Activated naive CD8-positive, alpha-beta T cell treated with anti-CD3 and anti-CD28 coated beads, Interleukin-2, amount 10 ng/mL, durations not matched to agents 7 days and 5 days (primary cell): ENCODE measurements at regions not wholly inside any gene's neighbourhood (a gene's known extent, or its start where the extent isn't known, plus 50 kb on each side); places are given as distances from the start of the nearest gene placed in this dataset.

Experiments
- ATAC-seq: fragments of 150-1000 bp; cut with Tn5 transposase; one replicate; pipeline ENCODE4 v1.10.0; 2021; ENCODE audit warnings: low read depth, moderate library complexity
- POLR2A ChIA-PET: fragments of 350-600 bp; sonication (Branson Sonifier 250); formaldehyde crosslinking; loops from one replicate; lab custom pipeline; 2021; ENCODE audit warnings: antibody characterized with exemption; lab: Charles Lee
- DNase-seq: peaks from one replicate; pipeline ENCODE4 v3.0.0; 2021
- H3K27ac Mint-ChIP-seq: one replicate; pipeline ENCODE4 v1.8.0; 2022; ENCODE audit warnings: mild to moderate bottlenecking, mixed read lengths
- H3K27me3 Mint-ChIP-seq: one replicate; pipeline ENCODE4 v1.8.0; 2022; ENCODE audit warnings: mild to moderate bottlenecking, moderate library complexity, mixed read lengths
- H3K36me3 Mint-ChIP-seq: one replicate; pipeline ENCODE4 v1.8.0; 2021; ENCODE audit warnings: mild to moderate bottlenecking, mixed read lengths
- H3K4me1 Mint-ChIP-seq: one replicate; pipeline ENCODE4 v1.8.0; 2021; ENCODE audit warnings: mixed read lengths
- H3K4me3 Mint-ChIP-seq: one replicate; pipeline ENCODE4 v1.8.0; 2022; ENCODE audit warnings: mild to moderate bottlenecking, moderate library complexity, mixed read lengths
- H3K9me3 Mint-ChIP-seq: one replicate; pipeline ENCODE4 v1.8.0; 2021; ENCODE audit warnings: mixed read lengths

DNA sequence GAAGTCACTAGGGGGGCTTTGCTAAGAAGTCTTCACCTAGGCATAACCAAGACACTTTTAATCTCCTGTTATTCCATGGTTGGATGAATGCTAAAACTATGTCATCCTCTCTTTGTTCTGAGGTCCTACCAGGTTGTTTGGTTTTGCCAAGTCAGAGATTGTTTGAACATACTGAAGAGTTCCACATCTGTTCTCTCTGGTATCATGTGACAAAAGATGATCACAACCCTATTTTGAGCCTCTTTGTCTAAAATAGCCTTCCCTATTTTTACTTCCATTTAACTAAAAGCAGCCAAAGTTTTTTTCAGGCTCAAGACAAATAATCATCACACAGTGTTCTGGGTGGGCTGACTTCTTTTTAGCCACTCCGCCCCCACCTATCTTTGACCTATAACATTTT lies 218.4 kb upstream of the LMCD1 start:
- Mint-ChIP-seq H3K27me3 (no peaks in the 10 kb centered on the region), H3K9me3 (no peaks in the 10 kb centered on the region), H3K4me3 (no peak overlapping the region), H3K27ac (no peak overlapping the region), H3K4me1 (no peaks in the 10 kb centered on the region), H3K36me3 (no peaks in the 10 kb centered on the region)
- DNase-seq = no peak
- no peak for ATAC-seq
- POLR2A ChIA-PET = no interaction called here

DNA sequence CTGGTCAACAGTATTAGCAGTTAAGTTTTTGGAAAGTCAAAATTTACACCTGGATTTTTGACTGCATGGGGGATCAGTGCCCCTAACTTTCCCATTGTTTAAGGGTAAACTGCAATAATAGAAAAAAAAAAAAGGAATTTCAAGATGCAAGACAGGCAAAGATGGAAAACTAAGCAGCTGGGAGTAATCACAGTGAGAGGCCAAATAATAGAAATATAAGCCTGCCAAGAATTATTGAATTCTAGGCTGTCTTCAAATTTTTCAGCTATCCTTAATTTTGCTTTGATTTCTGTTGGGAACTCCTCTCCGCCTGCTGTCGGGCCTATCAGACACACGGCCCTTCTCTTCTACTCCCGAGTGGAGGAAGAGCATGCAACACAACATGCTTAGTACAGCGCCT lies 215.5 kb upstream of the LMCD1 start:
- H3K27ac Mint-ChIP-seq = no peak overlapping the region
- POLR2A ChIA-PET = no interaction called here
- DNase-seq (no peak), ATAC-seq (no peak)
- H3K9me3 Mint-ChIP-seq = no peaks in the 10 kb centered on the region
- H3K4me3 Mint-ChIP-seq = no peak overlapping the region
- no peaks in the 10 kb centered on the region for H3K27me3 Mint-ChIP-seq
- H3K36me3 Mint-ChIP-seq = no peaks in the 10 kb centered on the region
- H3K4me1 Mint-ChIP-seq = no peaks in the 10 kb centered on the region

- ATAC-seq = no peak
- no peak overlapping the region for H3K4me3 Mint-ChIP-seq
- H3K36me3 Mint-ChIP-seq = no peaks in the 10 kb centered on the region
- H3K9me3 Mint-ChIP-seq = no peaks in the 10 kb centered on the region
- DNase-seq = no peak
- POLR2A ChIA-PET = no interaction called here
- no peaks in the 10 kb centered on the region for H3K4me1 Mint-ChIP-seq
- no peak overlapping the region for H3K27ac Mint-ChIP-seq
- H3K27me3 Mint-ChIP-seq = no peaks in the 10 kb centered on the region
These were observed 214.9 kb upstream of the LMCD1 start for GRCh38 chr3:8286749-8287148.

DNA sequence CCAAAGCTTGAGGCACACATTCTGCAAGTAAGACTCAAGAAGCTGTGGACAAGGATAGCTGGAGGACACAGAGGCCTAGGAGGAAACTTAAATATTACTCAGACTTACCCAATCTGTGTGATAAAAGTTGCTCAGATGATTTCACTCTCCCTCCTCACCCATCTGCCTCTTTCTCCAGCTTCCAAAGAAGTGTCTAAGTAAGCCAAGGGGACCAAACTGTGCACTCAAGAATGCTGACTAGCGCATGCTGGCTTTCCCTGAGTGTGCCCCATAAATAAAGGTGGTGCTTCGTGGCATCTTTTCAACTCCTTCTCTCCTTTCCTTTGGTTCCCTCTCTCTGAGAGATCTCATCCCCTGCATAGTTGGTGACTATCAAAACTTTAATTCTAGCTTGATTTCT lies 211.0 kb upstream of the LMCD1 start:
- no peak overlapping the region for H3K4me3 Mint-ChIP-seq
- no peaks in the 10 kb centered on the region for H3K27me3 Mint-ChIP-seq
- H3K9me3 Mint-ChIP-seq = no peaks in the 10 kb centered on the region
- no peaks in the 10 kb centered on the region for H3K4me1 Mint-ChIP-seq
- H3K27ac Mint-ChIP-seq = no peak overlapping the region
- H3K36me3 Mint-ChIP-seq = no peaks in the 10 kb centered on the region
- POLR2A ChIA-PET = no interaction called here
- DNase-seq (no peak), ATAC-seq (no peak)

DNA sequence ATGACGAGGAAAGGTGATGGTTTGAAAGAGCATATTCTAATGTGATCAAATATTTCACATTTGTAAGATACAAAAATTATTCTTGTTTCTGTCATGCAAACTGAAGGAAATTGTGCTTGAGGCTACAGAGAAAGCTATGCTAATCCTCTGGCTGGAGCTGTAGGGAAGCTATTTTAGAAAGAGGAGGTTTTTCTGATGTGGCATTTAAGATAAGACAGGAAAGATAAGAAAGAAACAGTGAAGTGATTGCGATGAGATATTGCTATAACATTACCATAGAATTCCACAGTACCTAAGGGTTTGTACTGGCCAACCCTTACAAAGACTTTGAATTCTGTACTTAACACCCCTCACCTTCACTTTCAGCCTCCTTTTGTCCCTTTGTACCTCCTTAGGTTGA lies 205.2 kb upstream of the LMCD1 start:
- Mint-ChIP-seq H3K27me3 (no peaks in the 10 kb centered on the region), H3K9me3 (no peaks in the 10 kb centered on the region), H3K4me3 (no peak overlapping the region), H3K27ac (no peak overlapping the region), H3K4me1 (no peaks in the 10 kb centered on the region), H3K36me3 (no peaks in the 10 kb centered on the region)
- DNase-seq = no peak
- no peak for ATAC-seq
- POLR2A ChIA-PET = no interaction called here

DNA sequence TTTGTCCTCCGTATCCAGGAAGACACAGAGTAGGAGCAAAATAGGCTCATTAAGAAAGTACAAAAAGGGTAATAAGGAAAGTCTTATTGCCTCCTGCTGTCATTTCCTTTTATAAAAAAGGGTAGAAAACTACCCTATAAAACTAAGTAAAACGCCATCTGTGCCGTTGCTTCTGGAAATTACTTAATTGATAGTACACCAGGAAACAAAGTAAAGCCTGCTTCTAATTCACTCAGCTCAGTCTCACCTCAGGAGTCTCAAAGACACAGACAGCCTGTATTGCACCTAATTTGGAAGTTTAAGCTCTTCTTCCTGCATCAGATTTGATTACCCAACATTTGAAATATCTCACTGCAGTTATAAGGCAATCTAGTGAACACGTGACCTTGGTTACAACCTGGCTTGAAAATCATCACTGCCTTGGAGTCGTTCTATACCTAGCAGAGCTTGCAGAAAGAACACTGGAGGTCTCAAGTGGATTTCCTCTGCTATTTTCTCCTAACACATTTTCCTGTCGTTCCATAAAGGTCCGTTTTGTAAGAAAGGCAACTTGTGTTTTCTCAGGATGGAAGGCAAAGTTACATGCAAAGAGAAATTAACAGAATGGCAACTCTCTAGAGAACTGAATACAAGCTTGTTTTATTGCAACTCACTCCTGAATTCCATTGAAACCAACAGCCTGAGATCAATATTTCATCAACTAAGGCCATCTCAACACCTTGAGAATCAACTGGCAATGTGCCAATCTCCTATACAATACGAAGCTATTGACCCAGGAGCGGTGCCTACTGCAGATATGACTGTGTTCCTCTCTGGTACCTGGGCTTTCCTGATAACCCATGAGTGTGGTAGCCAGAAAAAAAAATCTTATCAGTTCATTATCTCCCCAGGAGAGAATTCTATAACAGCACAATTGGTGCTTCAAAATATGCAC lies 203.3 kb upstream of the LMCD1 start:
- POLR2A ChIA-PET = no interaction called here
- DNase-seq (no peak), ATAC-seq (no peak)
- Mint-ChIP-seq H3K4me3 (no peak overlapping the region), H3K9me3 (no peaks in the 10 kb centered on the region), H3K36me3 (no peaks in the 10 kb centered on the region), H3K27ac (no peak overlapping the region), H3K4me1 (peaks cover 2% of the 10 kb centered on the region), H3K27me3 (no peaks in the 10 kb centered on the region)

DNA sequence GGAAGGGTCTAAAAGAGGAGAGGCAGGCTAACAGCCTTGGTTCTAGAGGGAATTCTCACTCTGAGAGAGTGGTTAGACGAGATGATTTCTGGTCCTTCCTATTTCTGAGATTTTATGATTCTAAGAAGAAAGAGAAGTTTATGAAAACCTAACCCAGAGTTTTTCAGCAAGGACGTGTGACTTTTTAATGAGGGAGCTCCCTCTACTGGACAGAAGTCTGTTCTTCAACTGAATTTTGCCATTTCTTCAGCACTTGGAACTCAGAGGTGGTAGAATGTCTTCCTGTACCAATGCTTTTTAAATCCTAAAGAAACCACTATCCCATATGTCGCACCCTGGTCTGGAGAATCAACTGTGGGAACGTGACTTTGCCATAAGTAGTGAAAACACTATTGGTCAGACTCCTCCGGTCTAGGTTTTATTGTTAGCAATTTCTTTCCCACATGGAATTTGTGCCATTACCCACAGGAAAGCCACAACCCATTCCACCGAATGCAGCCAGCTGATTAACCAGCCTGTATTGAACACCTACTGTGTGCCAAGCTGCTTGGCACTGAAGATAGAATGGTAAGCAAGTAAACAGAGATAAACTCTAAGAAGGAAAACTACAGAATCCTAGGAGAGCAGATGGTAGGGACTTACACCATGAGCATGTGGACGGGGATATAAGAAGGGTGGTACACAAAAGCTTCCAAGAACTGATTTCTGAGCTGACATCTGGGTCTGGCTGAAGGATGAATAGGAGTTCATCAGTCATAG lies 199.5 kb upstream of the LMCD1 start:
- DNase-seq = no peak
- no peak for ATAC-seq
- no peaks in the 10 kb centered on the region for H3K27me3 Mint-ChIP-seq
- H3K36me3 Mint-ChIP-seq = no peaks in the 10 kb centered on the region
- H3K9me3 Mint-ChIP-seq = no peaks in the 10 kb centered on the region
- POLR2A ChIA-PET = no interaction called here
- H3K4me1 Mint-ChIP-seq = peaks cover 2% of the 10 kb centered on the region
- no peak overlapping the region for H3K4me3 Mint-ChIP-seq
- no peak overlapping the region for H3K27ac Mint-ChIP-seq

DNA sequence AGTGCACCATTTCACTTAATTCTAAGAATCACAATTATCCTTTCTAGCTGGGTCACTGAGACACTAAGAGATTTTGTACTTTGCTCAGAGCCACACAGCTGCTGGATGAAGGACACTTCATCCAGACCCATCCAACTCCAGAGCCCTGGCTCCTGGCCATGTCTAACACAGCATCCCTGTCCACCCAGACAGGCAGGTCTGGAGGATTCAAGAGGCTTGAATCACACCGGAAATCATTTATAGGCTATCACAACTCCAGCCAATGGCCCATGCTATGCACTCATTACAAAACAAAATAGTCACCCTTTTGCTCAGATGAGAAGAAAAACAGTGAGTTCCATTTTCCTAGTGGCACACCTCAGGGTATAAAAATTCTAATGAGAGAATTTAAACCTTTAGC lies 198.2 kb upstream of the LMCD1 start:
- Mint-ChIP-seq H3K27me3 (no peaks in the 10 kb centered on the region), H3K4me3 (no peak overlapping the region), H3K36me3 (no peaks in the 10 kb centered on the region), H3K27ac (no peak overlapping the region), H3K4me1 (peaks cover 2% of the 10 kb centered on the region), H3K9me3 (no peaks in the 10 kb centered on the region)
- POLR2A ChIA-PET = no interaction called here
- DNase-seq (no peak), ATAC-seq (no peak)

DNA sequence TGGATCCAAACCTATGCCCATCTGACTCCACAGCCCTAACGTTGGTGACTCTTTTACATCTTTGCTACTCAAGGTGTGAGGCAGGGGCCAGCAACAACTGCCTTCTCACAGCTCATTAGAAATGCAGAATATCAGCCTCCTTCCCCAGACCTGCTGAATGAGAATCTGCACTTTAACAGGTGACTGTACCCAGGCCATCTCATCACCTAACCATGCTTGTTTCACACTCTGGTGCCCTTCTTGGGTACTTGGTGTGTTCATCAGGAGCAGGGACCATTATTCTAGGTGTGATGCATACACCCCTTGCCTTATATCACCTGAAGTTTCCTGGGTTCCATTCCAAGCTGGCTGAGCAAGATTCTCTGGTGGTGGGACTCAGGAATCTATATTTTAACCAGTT lies 196.3 kb upstream of the LMCD1 start:
- Mint-ChIP-seq H3K27me3 (no peaks in the 10 kb centered on the region), H3K36me3 (no peaks in the 10 kb centered on the region), H3K4me1 (peaks cover 2% of the 10 kb centered on the region), H3K27ac (no peak overlapping the region), H3K4me3 (no peak overlapping the region), H3K9me3 (no peaks in the 10 kb centered on the region)
- DNase-seq (no peak), ATAC-seq (no peak)
- POLR2A ChIA-PET = no interaction called here

GRCh38 chr3:8307545-8308110 lies 194.0 kb upstream of the LMCD1 start:
- Mint-ChIP-seq H3K27ac (no peak overlapping the region), H3K36me3 (no peaks in the 10 kb centered on the region), H3K4me3 (no peak overlapping the region), H3K27me3 (no peaks in the 10 kb centered on the region), H3K4me1 (no peaks in the 10 kb centered on the region), H3K9me3 (peaks cover 2% of the 10 kb centered on the region)
- POLR2A ChIA-PET = no interaction called here
- ATAC-seq = no peak
- DNase-seq = no peak

DNA sequence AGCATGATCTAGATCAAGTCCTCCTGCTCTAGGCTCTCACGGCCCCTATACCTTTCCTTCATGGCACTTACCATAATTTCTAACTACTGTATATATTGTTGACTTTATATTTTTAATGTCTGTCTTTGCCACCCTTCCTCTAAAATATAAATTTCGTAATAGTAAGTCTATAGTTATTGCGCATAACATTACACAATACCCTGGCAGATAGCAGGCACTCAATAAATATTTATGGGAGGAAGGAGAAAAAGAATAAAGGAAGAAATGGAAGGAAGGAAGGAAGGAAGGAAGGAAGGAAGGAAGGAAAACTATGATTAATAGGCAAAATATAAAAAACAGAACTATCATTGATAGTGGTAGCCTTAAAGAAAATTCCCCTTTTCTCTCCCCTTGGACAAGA lies 190.3 kb upstream of the LMCD1 start:
- DNase-seq (no peak), ATAC-seq (no peak)
- POLR2A ChIA-PET = no interaction called here
- Mint-ChIP-seq H3K27me3 (no peaks in the 10 kb centered on the region), H3K36me3 (no peaks in the 10 kb centered on the region), H3K27ac (no peak overlapping the region), H3K9me3 (peaks cover 2% of the 10 kb centered on the region), H3K4me1 (no peaks in the 10 kb centered on the region), H3K4me3 (no peak overlapping the region)

- Mint-ChIP-seq H3K27ac (no peak overlapping the region), H3K9me3 (peaks cover 2% of the 10 kb centered on the region), H3K4me1 (no peaks in the 10 kb centered on the region), H3K27me3 (no peaks in the 10 kb centered on the region), H3K4me3 (no peak overlapping the region), H3K36me3 (no peaks in the 10 kb centered on the region)
- DNase-seq (no peak), ATAC-seq (no peak)
- POLR2A ChIA-PET = no interaction called here
These were observed 188.9 kb upstream of the LMCD1 start for GRCh38 chr3:8312685-8313084.

DNA sequence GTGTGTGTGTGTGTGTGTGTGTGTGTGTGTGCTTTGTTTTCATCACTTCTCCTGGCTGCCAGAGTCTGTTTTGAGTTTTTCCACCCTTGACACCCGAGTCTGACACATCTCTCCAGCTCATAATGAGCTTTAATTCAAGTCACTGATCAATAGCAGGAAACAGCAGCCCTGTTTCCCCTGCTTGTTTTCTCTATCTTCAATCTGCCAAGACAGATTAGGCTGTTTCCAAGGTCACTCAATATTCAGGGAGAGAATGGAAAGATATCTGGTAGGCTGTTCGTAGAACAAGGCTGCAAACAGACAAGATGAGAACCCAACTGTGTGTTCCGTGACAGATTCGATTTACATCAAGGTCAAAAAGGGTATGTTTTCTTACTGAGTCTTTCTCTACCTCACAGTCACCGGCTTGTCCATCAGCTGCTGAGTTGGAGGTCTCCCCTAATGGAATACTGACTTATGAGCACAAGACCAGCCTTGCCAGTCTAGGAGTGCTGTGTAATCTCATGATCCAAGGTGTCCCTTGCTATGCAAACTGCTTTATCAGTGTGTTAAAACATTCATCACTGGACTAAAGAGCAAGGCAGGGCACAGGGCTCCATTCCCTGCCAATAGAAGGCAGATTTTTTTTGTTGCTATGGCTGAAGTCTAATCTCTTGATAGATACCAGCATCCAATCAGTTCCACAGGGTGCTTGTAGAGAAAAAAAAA lies 187.9 kb upstream of the LMCD1 start:
- ATAC-seq (no peak), DNase-seq (no peak)
- Mint-ChIP-seq H3K27me3 (no peaks in the 10 kb centered on the region), H3K4me1 (no peaks in the 10 kb centered on the region), H3K9me3 (peaks cover 2% of the 10 kb centered on the region), H3K4me3 (no peak overlapping the region), H3K36me3 (no peaks in the 10 kb centered on the region), H3K27ac (no peak overlapping the region)
- POLR2A ChIA-PET = no interaction called here
